ENCODE measurements at regions not wholly inside any gene's neighbourhood (a gene's known extent, or its start where the extent isn't known, plus 50 kb on each side); places are given as distances from the start of the nearest gene placed in this dataset.
"Not testable (repeated sequence)": the region's sequence is repeated elsewhere in the genome, so short reads cannot be mapped to it uniquely, and the experiment has no call there.

GRCh38 chr10:11691319-11691755, 50.8 kb upstream of the ECHDC3 start:
- DNase-seq, result peak in 1 of 2 experiments; percentile 75

- no peak for DNase-seq
Measured at GRCh38 chr10:11689945-11690736, 52.0 kb upstream of the ECHDC3 start.

GRCh38 chr10:11688448-11688795, 53.8 kb upstream of the ECHDC3 start:
- not testable (repeated sequence) for DNase-seq

- no peak for DNase-seq
Measured at GRCh38 chr10:11687779-11688447, 54.3 kb upstream of the ECHDC3 start.

- DNase-seq, result no peak
Measured at GRCh38 chr10:11687357-11687771, 54.8 kb upstream of the ECHDC3 start.

- DNase-seq, result peak in 1 of 2 experiments; percentile 76
Measured at GRCh38 chr10:11685787-11686218, 56.4 kb upstream of the ECHDC3 start.

- peak in 1 of 2 experiments; percentile 44 for DNase-seq
Measured at GRCh38 chr10:11684717-11685645, 57.2 kb upstream of the ECHDC3 start.

GRCh38 chr10:11684341-11684716, 57.9 kb upstream of the ECHDC3 start:
- not testable (repeated sequence) for DNase-seq

GRCh38 chr10:11683529-11684320, 58.5 kb upstream of the ECHDC3 start:
- DNase-seq, result no peak

- DNase-seq, result no peak
Measured at GRCh38 chr10:11682851-11683250, 59.3 kb upstream of the ECHDC3 start.

- no peak for DNase-seq
Measured at GRCh38 chr10:11682267-11682683, 59.9 kb upstream of the ECHDC3 start.

- DNase-seq, result no peak
Measured at GRCh38 chr10:11680496-11680895, 61.7 kb upstream of the ECHDC3 start.

GRCh38 chr10:11679946-11680345, 62.2 kb upstream of the ECHDC3 start:
- DNase-seq, result no peak

- DNase-seq, result no peak
Measured at GRCh38 chr10:11678074-11678793, 63.9 kb upstream of the ECHDC3 start.

- no peak for DNase-seq
Measured at GRCh38 chr10:11677480-11677879, 64.7 kb upstream of the ECHDC3 start.

- no peak for DNase-seq
Measured at GRCh38 chr10:11673346-11674280, 62.2 kb upstream of the USP6NL start.

GRCh38 chr10:11672836-11673235, 61.4 kb upstream of the USP6NL start:
- DNase-seq, result no peak

GRCh38 chr10:11670381-11670780, 58.9 kb upstream of the USP6NL start:
- no peak for DNase-seq

- DNase-seq, result no peak
Measured at GRCh38 chr10:11668847-11669610, 57.6 kb upstream of the USP6NL start.

GRCh38 chr10:11667756-11668155, 56.3 kb upstream of the USP6NL start:
- DNase-seq, result no peak

Measured in NCI-H446 (cell line).